GM12878 (cell line): ENCODE measurements at regions not wholly inside any gene's neighbourhood (a gene's known extent, or its start where the extent isn't known, plus 50 kb on each side); places are given as distances from the start of the nearest gene placed in this dataset.

Experiments used
- ATAC-seq: fragments of 200-7000 bp; cut with Tn5 transposase; 3 replicates; pipeline ENCODE4 v1.9.1; 2020; ENCODE audit warnings: mild to moderate bottlenecking, moderate library complexity
- BruUV-seq: library from RNA; stranded (reverse); fragments of 400-500 nt; replicated peaks from 2 replicates; lab custom pipeline; 2021; lab: Mats Ljungman, UMichigan
- CTCF ChIA-PET: fragments of 300-600 bp; sonication (Branson Sonifier 250); formaldehyde crosslinking; extraction: SDS; loops from one replicate; lab custom pipeline; 2021; ENCODE audit warnings: inconsistent platforms; lab: Yijun Ruan, JAX
- POLR2A ChIA-PET: fragments of 350-600 bp; formaldehyde crosslinking; extraction: SDS; loops from one replicate; lab custom pipeline; 2021; ENCODE audit warnings: inconsistent platforms; lab: Charles Lee
- RAD21 ChIA-PET: fragments of 300-600 bp; sonication (Branson Sonifier 250); formaldehyde crosslinking; loops from one replicate; lab custom pipeline; 2023; ENCODE audit warnings: antibody characterized with exemption; ENCODE audit not compliant: unreplicated experiment; lab: Charles Lee
- SMC1A ChIA-PET: fragments of 300-600 bp; sonication (Branson Sonifier 250); formaldehyde crosslinking; loops from one replicate; lab custom pipeline; 2023; ENCODE audit not compliant: unreplicated experiment, uncharacterized antibody; lab: Charles Lee
- DNase-seq: peaks from one replicate; pipeline ENCODE4 v3.0.0-alpha.2; 2011; ENCODE audit warnings: low read depth, low spot score
- FAIRE-seq: peaks from 3 replicates; lab custom pipeline; 2011; peaks lifted over from hg19 to GRCh38; lab: Jason Lieb, UNC
- H2AFZ ChIP-seq: 2 replicates; pipeline ENCODE4 v1.6.0; 2011; ENCODE audit warnings: low read depth, low read length, control low read depth; ENCODE audit not compliant: control insufficient read depth
- H3K27ac ChIP-seq: 2 replicates; pipeline ENCODE4 v1.5.1; 2011; ENCODE audit warnings: control low read depth; ENCODE audit not compliant: control insufficient read depth, insufficient read depth
- H3K27me3 ChIP-seq, 2 experiments: replicated peaks in 1 of 2; 2 replicates each; pipeline versions ENCODE4 v1.6.0 to v1.6.1; 2011; ENCODE audit warnings: low read length in 1 of 2; ENCODE audit not compliant: control insufficient read depth in 2 of 2, insufficient read depth in 2 of 2
- H3K36me3 ChIP-seq, 2 experiments: 2 replicates each; pipeline ENCODE4 v1.5.1; 2011; ENCODE audit warnings: low read length in 1 of 2; ENCODE audit not compliant: control insufficient read depth in 2 of 2, insufficient read depth in 2 of 2
- H3K4me1 ChIP-seq: 2 replicates; pipeline ENCODE4 v1.6.1; 2011; ENCODE audit warnings: mild to moderate bottlenecking, low read length, moderate library complexity, mixed read lengths; ENCODE audit not compliant: control insufficient read depth, insufficient read depth
- H3K4me2 ChIP-seq: 2 replicates; pipeline ENCODE4 v1.6.0; 2011; ENCODE audit warnings: control low read depth; ENCODE audit not compliant: control insufficient read depth, insufficient read depth
- H3K4me3 ChIP-seq: fragments of 200-600 bp; sonication (generic); 2 replicates; pipeline ENCODE4 v1.5.1; 2016
- H3K79me2 ChIP-seq: 2 replicates; pipeline ENCODE4 v1.6.0; 2011; ENCODE audit warnings: low read length; ENCODE audit not compliant: control insufficient read depth, insufficient read depth
- H3K9ac ChIP-seq: 2 replicates; pipeline ENCODE4 v1.8.0; 2011; ENCODE audit warnings: low read length, control low read depth, mixed read lengths; ENCODE audit not compliant: control insufficient read depth, insufficient read depth
- H3K9me3 ChIP-seq: replicated peaks from 3 replicates; pipeline ENCODE4 v1.5.1; 2011; ENCODE audit warnings: mild to moderate bottlenecking, low read length; ENCODE audit not compliant: control insufficient read depth, insufficient read depth
- H4K20me1 ChIP-seq: 2 replicates; pipeline ENCODE4 v1.6.0; 2011; ENCODE audit not compliant: control insufficient read depth, insufficient read depth
- ATF7 ChIP-seq: fragments of 450-650 bp; IDR thresholded peaks from 2 replicates; pipeline ENCODE4 v1.6.1; 2016; ENCODE audit warnings: low read depth, mild to moderate bottlenecking
- BRCA1 ChIP-seq: IDR thresholded peaks from 2 replicates; pipeline ENCODE4 v1.6.1; 2011; ENCODE audit warnings: low read depth, low read length, improper control_type of control experiment
- ESRRA ChIP-seq: IDR thresholded peaks from 2 replicates; pipeline ENCODE4 v1.6.1; 2012; ENCODE audit warnings: mild to moderate bottlenecking, low read length, improper control_type of control experiment
- EZH2 ChIP-seq: IDR thresholded peaks from 2 replicates; pipeline ENCODE4 v1.6.1; 2012; ENCODE audit warnings: low read depth, mild to moderate bottlenecking, control low read depth, inconsistent platforms, low read length, borderline replicate concordance; ENCODE audit not compliant: control insufficient read depth
- GABPA ChIP-seq: IDR thresholded peaks from 2 replicates; pipeline ENCODE4 v1.6.1; 2014; ENCODE audit warnings: antibody characterized with exemption, low read depth, mild to moderate bottlenecking, inconsistent platforms
- NBN ChIP-seq: fragments of 450-650 bp; IDR thresholded peaks from 2 replicates; pipeline ENCODE4 v1.6.1; 2016
- POU2F2 ChIP-seq: IDR thresholded peaks from 3 replicates; pipeline ENCODE4 v1.6.1; 2011; ENCODE audit warnings: low read depth, mild to moderate bottlenecking, low read length, borderline replicate concordance
- SP1 ChIP-seq: IDR thresholded peaks from one replicate; pipeline ENCODE4 v1.6.1; 2011; ENCODE audit warnings: low read depth, low read length
- SUZ12 ChIP-seq: fragments of 200-600 bp; sonication (generic); IDR thresholded peaks from one replicate; pipeline ENCODE4 v1.6.1; 2018; ENCODE audit warnings: antibody characterized with exemption, mild to moderate bottlenecking; ENCODE audit not compliant: unreplicated experiment
- ZBED1 ChIP-seq: IDR thresholded peaks from 2 replicates; pipeline ENCODE4 v1.6.1; 2016; ENCODE audit warnings: borderline replicate concordance
- WGBS: methylation state at CpG from one replicate; pipeline ENCODE4 v1.1.6; 2016; ENCODE audit warnings: low lambda C conversion rate; ENCODE audit not compliant: insufficient replicate concordance, insufficient coverage; ENCODE audit errors: missing lambda C conversion rate; 5-methylcytosine and 5-hydroxymethylcytosine counted together
- in situ Hi-C: fragments of 300-500 bp; cut with MboI; formaldehyde crosslinking; loops from 9 replicates; pipeline ENCODE4 v1.14.3; 2018; ENCODE audit warnings: mixed read lengths
- intact Hi-C: fragments of 100-400 bp; cut with micrococcal nuclease; formaldehyde crosslinking; loops from one replicate; pipeline ENCODE4 v1.14.2; 2022; ENCODE audit not compliant: unreplicated experiment
- TF ChIP-seq, protein P1 (sequence below): fragments of 450-650 bp; formaldehyde crosslinking; IDR thresholded peaks from 2 replicates; pipeline ENCODE4 v1.4.0; 2022; ENCODE audit warnings: mild to moderate bottlenecking, moderate library complexity
- TF ChIP-seq, protein P2 (sequence below): fragments of 450-650 bp; IDR thresholded peaks from 2 replicates; pipeline ENCODE4 v1.6.1; 2014; ENCODE audit warnings: mild to moderate bottlenecking
- TF ChIP-seq, protein P3 (sequence below): fragments of 450-650 bp; IDR thresholded peaks from 2 replicates; pipeline ENCODE4 v1.6.1; 2017; ENCODE audit warnings: borderline replicate concordance
- TF ChIP-seq, protein P4 (sequence below): IDR thresholded peaks from 2 replicates; pipeline ENCODE4 v1.6.1; 2012; ENCODE audit warnings: low read depth, low read length, improper control_type of control experiment

DNA sequence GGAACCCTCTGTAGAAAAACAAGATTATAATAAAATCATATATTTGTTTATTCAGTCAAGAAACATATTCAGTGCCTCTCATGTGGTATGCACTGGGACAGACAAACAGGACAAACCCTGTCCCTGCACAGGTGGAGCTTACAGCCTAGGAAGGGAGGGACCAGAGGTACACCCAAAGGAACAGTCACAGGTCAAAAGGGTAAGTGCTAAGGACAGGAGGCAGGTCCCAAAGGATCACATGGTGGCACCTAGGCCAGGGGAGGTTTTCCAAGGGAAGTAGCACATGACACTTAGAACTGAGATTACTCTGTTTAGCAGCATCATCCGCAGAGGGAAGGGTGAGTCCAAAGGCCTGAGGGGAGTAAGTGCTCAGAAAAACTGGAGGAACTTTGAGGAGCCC lies 254.4 kb upstream of the ARRDC4 start:
- no peak overlapping the region for H3K4me3 ChIP-seq
- ChIA-PET POLR2A (no interaction called here), SMC1A (no interaction called here), CTCF (no interaction called here), RAD21 (no interaction called here)
- no peak overlapping the region for H3K27ac ChIP-seq
- intact Hi-C loops = no loop called here
- H3K9me3 ChIP-seq = no peaks in the 10 kb centered on the region
- H3K79me2 ChIP-seq = no peaks in the 10 kb centered on the region
- no peaks in the 10 kb centered on the region for H3K4me1 ChIP-seq
- BruUV-seq = no TSS peak
- no peak for TF ChIP-seq SUZ12
- TF ChIP-seq, protein P1, sequence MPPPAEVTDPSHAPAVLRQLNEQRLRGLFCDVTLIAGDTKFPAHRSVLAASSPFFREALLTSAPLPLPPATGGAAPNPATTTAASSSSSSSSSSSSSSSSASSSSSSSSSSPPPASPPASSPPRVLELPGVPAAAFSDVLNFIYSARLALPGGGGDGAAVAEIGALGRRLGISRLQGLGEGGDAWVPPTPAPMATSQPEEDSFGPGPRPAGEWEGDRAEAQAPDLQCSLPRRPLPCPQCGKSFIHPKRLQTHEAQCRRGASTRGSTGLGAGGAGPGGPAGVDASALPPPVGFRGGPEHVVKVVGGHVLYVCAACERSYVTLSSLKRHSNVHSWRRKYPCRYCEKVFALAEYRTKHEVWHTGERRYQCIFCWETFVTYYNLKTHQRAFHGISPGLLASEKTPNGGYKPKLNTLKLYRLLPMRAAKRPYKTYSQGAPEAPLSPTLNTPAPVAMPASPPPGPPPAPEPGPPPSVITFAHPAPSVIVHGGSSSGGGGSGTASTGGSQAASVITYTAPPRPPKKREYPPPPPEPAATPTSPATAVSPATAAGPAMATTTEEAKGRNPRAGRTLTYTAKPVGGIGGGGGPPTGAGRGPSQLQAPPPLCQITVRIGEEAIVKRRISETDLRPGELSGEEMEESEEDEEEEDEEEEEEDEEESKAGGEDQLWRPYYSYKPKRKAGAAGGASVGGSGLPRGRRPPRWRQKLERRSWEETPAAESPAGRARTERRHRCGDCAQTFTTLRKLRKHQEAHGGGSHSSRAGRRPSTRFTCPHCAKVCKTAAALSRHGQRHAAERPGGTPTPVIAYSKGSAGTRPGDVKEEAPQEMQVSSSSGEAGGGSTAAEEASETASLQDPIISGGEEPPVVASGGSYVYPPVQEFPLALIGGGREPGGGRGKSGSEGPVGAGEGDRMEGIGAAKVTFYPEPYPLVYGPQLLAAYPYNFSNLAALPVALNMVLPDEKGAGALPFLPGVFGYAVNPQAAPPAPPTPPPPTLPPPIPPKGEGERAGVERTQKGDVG (CRISPR knock-in tag) = no peak
- TF ChIP-seq BRCA1 = no peak
- TF ChIP-seq GABPA = no peak
- TF ChIP-seq ATF7 = no peak
- H3K4me2 ChIP-seq = no peak overlapping the region
- no peaks in the 10 kb centered on the region for H4K20me1 ChIP-seq
- 44% methylated on average over 1 of the region's 1 CpG for WGBS
- H3K9ac ChIP-seq = no peak overlapping the region
- in situ Hi-C loops = no loop called here
- H2AFZ ChIP-seq = no peak overlapping the region
- DNase-seq (no peak), ATAC-seq (no peak), FAIRE-seq (no peak)
- no peaks in the 10 kb centered on the region for H3K27me3 ChIP-seq
- H3K36me3 ChIP-seq = no peaks in the 10 kb centered on the region

DNA sequence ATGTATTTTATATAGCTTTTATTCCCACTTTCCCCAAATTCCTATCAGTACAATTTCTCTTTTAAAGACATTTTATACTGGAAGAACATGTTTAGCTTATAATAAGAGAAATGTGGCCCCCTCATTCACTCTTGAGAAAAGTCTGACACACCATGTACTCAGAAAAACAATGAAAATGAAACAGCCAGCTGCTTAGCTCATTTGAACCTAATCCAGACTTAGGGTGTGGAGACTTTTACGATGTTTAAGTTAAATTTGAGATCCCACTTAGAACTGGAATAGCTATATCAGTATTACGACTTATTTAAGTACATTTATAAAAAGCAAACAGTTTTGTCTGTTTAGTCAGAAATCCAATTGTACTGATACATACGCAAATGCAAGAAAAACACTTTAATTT lies 252.3 kb upstream of the ARRDC4 start:
- ATAC-seq (no peak), DNase-seq (no peak), FAIRE-seq (no peak)
- Histone ChIP-seq H3K36me3 (no peaks in the 10 kb centered on the region), H4K20me1 (no peaks in the 10 kb centered on the region), H3K4me1 (no peaks in the 10 kb centered on the region), H3K9ac (no peak overlapping the region), H3K27ac (no peak overlapping the region), H3K4me2 (no peak overlapping the region), H2AFZ (no peak overlapping the region), H3K9me3 (no peaks in the 10 kb centered on the region), H3K4me3 (no peak overlapping the region), H3K27me3 (no peaks in the 10 kb centered on the region), H3K79me2 (no peaks in the 10 kb centered on the region)
- CTCF ChIA-PET = no interaction called here
- POLR2A ChIA-PET = no interaction called here
- in situ Hi-C loops (no loop called here), intact Hi-C loops (no loop called here)
- BruUV-seq = no TSS peak
- RAD21 ChIA-PET = no interaction called here
- WGBS = 11% methylated on average over 3 of the region's 3 CpGs
- SMC1A ChIA-PET = interaction anchor here (1.4 kb wide), 1 partner anchor 10 kb away, joined by 3 read pairs; no protein-coding TSS in a partner anchor
- no peak for TF ChIP-seq EZH2
- no peak for TF ChIP-seq SP1
- TF ChIP-seq NBN = no peak
- TF ChIP-seq ESRRA = no peak
- TF ChIP-seq, protein P2, sequence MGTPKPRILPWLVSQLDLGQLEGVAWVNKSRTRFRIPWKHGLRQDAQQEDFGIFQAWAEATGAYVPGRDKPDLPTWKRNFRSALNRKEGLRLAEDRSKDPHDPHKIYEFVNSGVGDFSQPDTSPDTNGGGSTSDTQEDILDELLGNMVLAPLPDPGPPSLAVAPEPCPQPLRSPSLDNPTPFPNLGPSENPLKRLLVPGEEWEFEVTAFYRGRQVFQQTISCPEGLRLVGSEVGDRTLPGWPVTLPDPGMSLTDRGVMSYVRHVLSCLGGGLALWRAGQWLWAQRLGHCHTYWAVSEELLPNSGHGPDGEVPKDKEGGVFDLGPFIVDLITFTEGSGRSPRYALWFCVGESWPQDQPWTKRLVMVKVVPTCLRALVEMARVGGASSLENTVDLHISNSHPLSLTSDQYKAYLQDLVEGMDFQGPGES = no peak
- TF ChIP-seq ZBED1 = no peak
- no peak for TF ChIP-seq POU2F2
- TF ChIP-seq, protein P3, sequence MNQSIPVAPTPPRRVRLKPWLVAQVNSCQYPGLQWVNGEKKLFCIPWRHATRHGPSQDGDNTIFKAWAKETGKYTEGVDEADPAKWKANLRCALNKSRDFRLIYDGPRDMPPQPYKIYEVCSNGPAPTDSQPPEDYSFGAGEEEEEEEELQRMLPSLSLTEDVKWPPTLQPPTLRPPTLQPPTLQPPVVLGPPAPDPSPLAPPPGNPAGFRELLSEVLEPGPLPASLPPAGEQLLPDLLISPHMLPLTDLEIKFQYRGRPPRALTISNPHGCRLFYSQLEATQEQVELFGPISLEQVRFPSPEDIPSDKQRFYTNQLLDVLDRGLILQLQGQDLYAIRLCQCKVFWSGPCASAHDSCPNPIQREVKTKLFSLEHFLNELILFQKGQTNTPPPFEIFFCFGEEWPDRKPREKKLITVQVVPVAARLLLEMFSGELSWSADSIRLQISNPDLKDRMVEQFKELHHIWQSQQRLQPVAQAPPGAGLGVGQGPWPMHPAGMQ = no peak
- TF ChIP-seq, protein P4, sequence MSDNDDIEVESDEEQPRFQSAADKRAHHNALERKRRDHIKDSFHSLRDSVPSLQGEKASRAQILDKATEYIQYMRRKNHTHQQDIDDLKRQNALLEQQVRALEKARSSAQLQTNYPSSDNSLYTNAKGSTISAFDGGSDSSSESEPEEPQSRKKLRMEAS = no peak
